ENCODE measurements at regions not wholly inside any gene's neighbourhood (a gene's known extent, or its start where the extent isn't known, plus 50 kb on each side); places are given as distances from the start of the nearest gene placed in this dataset.

- Histone ChIP-seq H3K27me3 (ENCODE audit: low read depth) (no peaks in the 10 kb centered on the region), H3K4me1 (no peaks in the 10 kb centered on the region), H3K9me3 (no peaks in the 10 kb centered on the region), H3K4me3 (no peak overlapping the region), H3K36me3 (replicated peaks) (no peaks in the 10 kb centered on the region)
- in situ Hi-C loops (cut with MboI; ENCODE audit: low sequenced_read_pairs): no loop called here
- no peak for DNase-seq (ENCODE audit: low spot score in 2 of 2)
Observed at GRCh38 chr18:37962316-37962966, 396.8 kb upstream of the CELF4 start.

GRCh38 chr18:37958499-37958898 lies 392.9 kb upstream of the CELF4 start:
- Histone ChIP-seq H3K27me3 (ENCODE audit: low read depth) (no peaks in the 10 kb centered on the region), H3K9me3 (no peaks in the 10 kb centered on the region), H3K36me3 (replicated peaks) (no peaks in the 10 kb centered on the region), H3K4me3 (no peak overlapping the region), H3K4me1 (no peaks in the 10 kb centered on the region)
- in situ Hi-C loops (cut with MboI; ENCODE audit: low sequenced_read_pairs): no loop called here
- no peak for DNase-seq (ENCODE audit: low spot score in 2 of 2)

- Histone ChIP-seq H3K27me3 (ENCODE audit: low read depth) (no peaks in the 10 kb centered on the region), H3K4me1 (no peaks in the 10 kb centered on the region), H3K36me3 (replicated peaks) (no peaks in the 10 kb centered on the region), H3K9me3 (no peaks in the 10 kb centered on the region), H3K4me3 (no peak overlapping the region)
- in situ Hi-C loops (cut with MboI; ENCODE audit: low sequenced_read_pairs): no loop called here
- DNase-seq (ENCODE audit: low spot score in 2 of 2): no peak
Observed at GRCh38 chr18:37956902-37957301, 391.3 kb upstream of the CELF4 start.

- in situ Hi-C loops (cut with MboI; ENCODE audit: low sequenced_read_pairs): no loop called here
- Histone ChIP-seq H3K9me3 (no peaks in the 10 kb centered on the region), H3K4me3 (no peak overlapping the region), H3K27me3 (ENCODE audit: low read depth) (no peaks in the 10 kb centered on the region), H3K36me3 (replicated peaks) (no peaks in the 10 kb centered on the region), H3K4me1 (no peaks in the 10 kb centered on the region)
- no peak for DNase-seq (ENCODE audit: low spot score in 2 of 2)
Observed at GRCh38 chr18:37956020-37956419, 390.4 kb upstream of the CELF4 start.

GRCh38 chr18:37955201-37955600 lies 389.6 kb upstream of the CELF4 start:
- DNase-seq (ENCODE audit: low spot score in 2 of 2): no peak
- in situ Hi-C loops (cut with MboI; ENCODE audit: low sequenced_read_pairs): no loop called here
- no peak overlapping the region for H3K4me3 ChIP-seq

GRCh38 chr18:37953876-37954275 lies 388.3 kb upstream of the CELF4 start:
- H3K27me3 ChIP-seq (ENCODE audit: low read depth): no peaks in the 10 kb centered on the region
- no peaks in the 10 kb centered on the region for H3K9me3 ChIP-seq
- DNase-seq (ENCODE audit: low spot score in 2 of 2): no peak
- H3K4me1 ChIP-seq: no peaks in the 10 kb centered on the region
- H3K36me3 ChIP-seq (replicated peaks): no peaks in the 10 kb centered on the region
- H3K4me3 ChIP-seq: no peak overlapping the region
- in situ Hi-C loops (cut with MboI; ENCODE audit: low sequenced_read_pairs): no loop called here

More at GRCh38 chr18:37955201-37955600, 389.6 kb upstream of the CELF4 start:
- Histone ChIP-seq H3K36me3 (replicated peaks) (no peaks in the 10 kb centered on the region), H3K4me1 (no peaks in the 10 kb centered on the region), H3K9me3 (no peaks in the 10 kb centered on the region), H3K27me3 (ENCODE audit: low read depth) (no peaks in the 10 kb centered on the region)

GRCh38 chr18:37948471-37948870 lies 382.9 kb upstream of the CELF4 start:
- Histone ChIP-seq H3K4me3 (no peak overlapping the region), H3K27me3 (ENCODE audit: low read depth) (no peaks in the 10 kb centered on the region), H3K4me1 (no peaks in the 10 kb centered on the region), H3K36me3 (replicated peaks) (no peaks in the 10 kb centered on the region), H3K9me3 (no peaks in the 10 kb centered on the region)
- in situ Hi-C loops (cut with MboI; ENCODE audit: low sequenced_read_pairs): no loop called here
- no peak for DNase-seq (ENCODE audit: low spot score in 2 of 2)

GRCh38 chr18:37946324-37946723 lies 380.7 kb upstream of the CELF4 start:
- Histone ChIP-seq H3K36me3 (replicated peaks) (no peaks in the 10 kb centered on the region), H3K9me3 (no peaks in the 10 kb centered on the region), H3K4me3 (no peak overlapping the region), H3K27me3 (ENCODE audit: low read depth) (no peaks in the 10 kb centered on the region), H3K4me1 (no peaks in the 10 kb centered on the region)
- in situ Hi-C loops (cut with MboI; ENCODE audit: low sequenced_read_pairs): no loop called here
- DNase-seq (ENCODE audit: low spot score in 2 of 2): no peak

GRCh38 chr18:37944700-37945270 lies 379.2 kb upstream of the CELF4 start:
- Histone ChIP-seq H3K36me3 (replicated peaks) (no peaks in the 10 kb centered on the region), H3K27me3 (ENCODE audit: low read depth) (no peaks in the 10 kb centered on the region), H3K4me1 (no peaks in the 10 kb centered on the region), H3K9me3 (no peaks in the 10 kb centered on the region), H3K4me3 (no peak overlapping the region)
- no peak for DNase-seq (ENCODE audit: low spot score in 2 of 2)
- in situ Hi-C loops (cut with MboI; ENCODE audit: low sequenced_read_pairs): no loop called here

- Histone ChIP-seq H3K27me3 (ENCODE audit: low read depth) (no peaks in the 10 kb centered on the region), H3K4me3 (no peak overlapping the region), H3K36me3 (replicated peaks) (no peaks in the 10 kb centered on the region), H3K9me3 (no peaks in the 10 kb centered on the region), H3K4me1 (no peaks in the 10 kb centered on the region)
- in situ Hi-C loops (cut with MboI; ENCODE audit: low sequenced_read_pairs): no loop called here
- DNase-seq (ENCODE audit: low spot score in 2 of 2): no peak
Observed at GRCh38 chr18:37937287-37937686, 371.7 kb upstream of the CELF4 start.

- in situ Hi-C loops (cut with MboI; ENCODE audit: low sequenced_read_pairs): no loop called here
- Histone ChIP-seq H3K27me3 (ENCODE audit: low read depth) (no peaks in the 10 kb centered on the region), H3K36me3 (replicated peaks) (no peaks in the 10 kb centered on the region), H3K4me3 (no peak overlapping the region), H3K4me1 (no peaks in the 10 kb centered on the region), H3K9me3 (no peaks in the 10 kb centered on the region)
- DNase-seq (ENCODE audit: low spot score in 2 of 2): no peak
Observed at GRCh38 chr18:37935086-37935485, 369.5 kb upstream of the CELF4 start.

- no peak for DNase-seq (ENCODE audit: low spot score in 2 of 2)
- Histone ChIP-seq H3K36me3 (replicated peaks) (no peaks in the 10 kb centered on the region), H3K9me3 (no peaks in the 10 kb centered on the region), H3K4me1 (no peaks in the 10 kb centered on the region), H3K4me3 (no peak overlapping the region), H3K27me3 (ENCODE audit: low read depth) (no peaks in the 10 kb centered on the region)
- in situ Hi-C loops (cut with MboI; ENCODE audit: low sequenced_read_pairs): no loop called here
Observed at GRCh38 chr18:37930640-37931039, 365.0 kb upstream of the CELF4 start.

- H3K9me3 ChIP-seq: no peaks in the 10 kb centered on the region
- H3K27me3 ChIP-seq (ENCODE audit: low read depth): no peaks in the 10 kb centered on the region
- H3K4me1 ChIP-seq: no peaks in the 10 kb centered on the region
- in situ Hi-C loops (cut with MboI; ENCODE audit: low sequenced_read_pairs): no loop called here
- H3K4me3 ChIP-seq: no peak overlapping the region
- no peak for DNase-seq (ENCODE audit: low spot score in 2 of 2)
- no peaks in the 10 kb centered on the region for H3K36me3 ChIP-seq (replicated peaks)
Observed at GRCh38 chr18:37922162-37922561, 356.6 kb upstream of the CELF4 start.

GRCh38 chr18:37920865-37921264 lies 355.3 kb upstream of the CELF4 start:
- no peaks in the 10 kb centered on the region for H3K9me3 ChIP-seq
- in situ Hi-C loops (cut with MboI; ENCODE audit: low sequenced_read_pairs): no loop called here
- H3K27me3 ChIP-seq (ENCODE audit: low read depth): no peaks in the 10 kb centered on the region
- no peaks in the 10 kb centered on the region for H3K36me3 ChIP-seq (replicated peaks)
- no peak for DNase-seq (ENCODE audit: low spot score in 2 of 2)
- H3K4me1 ChIP-seq: no peaks in the 10 kb centered on the region
- H3K4me3 ChIP-seq: no peak overlapping the region

- H3K4me3 ChIP-seq: no peak overlapping the region
- H3K27me3 ChIP-seq (ENCODE audit: low read depth): 0 out of 2 replicates have a peak, but pooled peaks cover 2% of the 10 kb centered on the region
- in situ Hi-C loops (cut with MboI; ENCODE audit: low sequenced_read_pairs): no loop called here
- H3K9me3 ChIP-seq: no peaks in the 10 kb centered on the region
- H3K4me1 ChIP-seq: no peaks in the 10 kb centered on the region
- no peaks in the 10 kb centered on the region for H3K36me3 ChIP-seq (replicated peaks)
- no peak for DNase-seq (ENCODE audit: low spot score in 2 of 2)
Observed at GRCh38 chr18:37913051-37913450, 347.5 kb upstream of the CELF4 start.
